Upper lobe of left lung (tissue), 4 donors: ENCODE measurements at regions not wholly inside any gene's neighbourhood (a gene's known extent, or its start where the extent isn't known, plus 50 kb on each side); places are given as distances from the start of the nearest gene placed in this dataset.

ENCODE experiments used
- POLR2A ChIP-seq, 4 donors: fragments of 450-650 bp; IDR thresholded peaks; one replicate each; pipeline ENCODE4 v1.5.1; 2016 to 2017; ENCODE audit warnings: antibody characterized with exemption in 4 of 4, mild to moderate bottlenecking in 2 of 4
- TF ChIP-seq, protein P1 (sequence below), 6 experiments: fragments of 450-650 bp in 4 of 6; fragments of 200-600 bp in 2 of 6; sonication (generic) in 2 of 6; IDR thresholded peaks; one replicate each; pipeline ENCODE4 v1.5.1; 2016 to 2019; ENCODE audit warnings: antibody characterized with exemption in 6 of 6

DNA sequence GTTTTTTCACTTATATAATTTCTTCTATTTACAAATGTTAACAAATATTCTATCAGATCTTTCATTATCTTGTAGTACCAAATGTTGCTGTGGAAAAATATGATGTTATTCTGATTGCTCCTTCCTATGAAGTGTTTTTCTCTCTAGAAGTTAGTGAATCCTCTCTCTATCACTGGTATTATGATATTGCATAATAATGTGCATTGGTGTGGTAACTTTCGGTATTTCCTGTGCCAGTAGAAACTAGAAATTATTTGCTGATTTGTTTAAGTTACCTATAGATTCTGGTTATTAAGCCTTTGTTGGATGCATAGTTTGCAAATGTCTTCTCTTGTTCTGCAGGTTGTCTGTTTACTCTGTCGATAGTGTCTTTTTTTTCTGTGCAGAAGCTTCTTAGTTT, 342.5 kb downstream of the CENPW start:
- TF ChIP-seq POLR2A (IDR thresholded peaks at IDR 0.05), result no peak
- TF ChIP-seq, protein P1, sequence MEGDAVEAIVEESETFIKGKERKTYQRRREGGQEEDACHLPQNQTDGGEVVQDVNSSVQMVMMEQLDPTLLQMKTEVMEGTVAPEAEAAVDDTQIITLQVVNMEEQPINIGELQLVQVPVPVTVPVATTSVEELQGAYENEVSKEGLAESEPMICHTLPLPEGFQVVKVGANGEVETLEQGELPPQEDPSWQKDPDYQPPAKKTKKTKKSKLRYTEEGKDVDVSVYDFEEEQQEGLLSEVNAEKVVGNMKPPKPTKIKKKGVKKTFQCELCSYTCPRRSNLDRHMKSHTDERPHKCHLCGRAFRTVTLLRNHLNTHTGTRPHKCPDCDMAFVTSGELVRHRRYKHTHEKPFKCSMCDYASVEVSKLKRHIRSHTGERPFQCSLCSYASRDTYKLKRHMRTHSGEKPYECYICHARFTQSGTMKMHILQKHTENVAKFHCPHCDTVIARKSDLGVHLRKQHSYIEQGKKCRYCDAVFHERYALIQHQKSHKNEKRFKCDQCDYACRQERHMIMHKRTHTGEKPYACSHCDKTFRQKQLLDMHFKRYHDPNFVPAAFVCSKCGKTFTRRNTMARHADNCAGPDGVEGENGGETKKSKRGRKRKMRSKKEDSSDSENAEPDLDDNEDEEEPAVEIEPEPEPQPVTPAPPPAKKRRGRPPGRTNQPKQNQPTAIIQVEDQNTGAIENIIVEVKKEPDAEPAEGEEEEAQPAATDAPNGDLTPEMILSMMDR (IDR thresholded peaks at IDR 0.05), result no peak
